SK-N-SH treated with all-trans-retinoic acid at 6 μM for 48 hours (cell line): ENCODE measurements at regions not wholly inside any gene's neighbourhood (a gene's known extent, or its start where the extent isn't known, plus 50 kb on each side); places are given as distances from the start of the nearest gene placed in this dataset.

Experiments
- ESRRG ChIP-seq: fragments of 250-450 bp; sonication (Bioruptor Pico); IDR thresholded peaks from 2 replicates; pipeline ENCODE4 v1.6.1; 2021; ENCODE audit warnings: mild to moderate bottlenecking
- OSR1 ChIP-seq: fragments of 250-450 bp; sonication (Bioruptor Pico); IDR thresholded peaks from 2 replicates; pipeline ENCODE4 v1.8.0; 2022; ENCODE audit warnings: moderate library complexity, mild to moderate bottlenecking, inconsistent platforms
- PATZ1 ChIP-seq: fragments of 250-450 bp; sonication (Bioruptor Pico); IDR thresholded peaks from 2 replicates; pipeline ENCODE4 v1.8.0; 2020; ENCODE audit warnings: mild to moderate bottlenecking, moderate library complexity, borderline replicate concordance
- PPARA ChIP-seq: fragments of 250-450 bp; sonication (Bioruptor Pico); IDR thresholded peaks from 2 replicates; pipeline ENCODE4 v1.5.0; 2020; ENCODE audit warnings: mild to moderate bottlenecking, borderline replicate concordance
- TSHZ2 ChIP-seq: fragments of 250-450 bp; sonication (Bioruptor Pico); IDR thresholded peaks from 2 replicates; pipeline ENCODE4 v1.5.0; 2020; ENCODE audit warnings: mild to moderate bottlenecking, moderate library complexity
- ZFP30 ChIP-seq: fragments of 450-650 bp; formaldehyde crosslinking; IDR thresholded peaks from 2 replicates; pipeline ENCODE4 v1.5.0; 2022; ENCODE audit warnings: mild to moderate bottlenecking, moderate library complexity
- TF ChIP-seq, protein P1 (sequence below): fragments of 250-450 bp; sonication (Bioruptor Pico); IDR thresholded peaks from 2 replicates; pipeline ENCODE4 v1.5.1; 2021; ENCODE audit warnings: mild to moderate bottlenecking, moderate library complexity
- TF ChIP-seq, protein P2 (sequence below): fragments of 250-450 bp; sonication (Bioruptor Pico); IDR thresholded peaks from 2 replicates; pipeline ENCODE4 v1.8.0; 2021; ENCODE audit warnings: low read depth, mild to moderate bottlenecking, moderate library complexity, borderline replicate concordance

DNA sequence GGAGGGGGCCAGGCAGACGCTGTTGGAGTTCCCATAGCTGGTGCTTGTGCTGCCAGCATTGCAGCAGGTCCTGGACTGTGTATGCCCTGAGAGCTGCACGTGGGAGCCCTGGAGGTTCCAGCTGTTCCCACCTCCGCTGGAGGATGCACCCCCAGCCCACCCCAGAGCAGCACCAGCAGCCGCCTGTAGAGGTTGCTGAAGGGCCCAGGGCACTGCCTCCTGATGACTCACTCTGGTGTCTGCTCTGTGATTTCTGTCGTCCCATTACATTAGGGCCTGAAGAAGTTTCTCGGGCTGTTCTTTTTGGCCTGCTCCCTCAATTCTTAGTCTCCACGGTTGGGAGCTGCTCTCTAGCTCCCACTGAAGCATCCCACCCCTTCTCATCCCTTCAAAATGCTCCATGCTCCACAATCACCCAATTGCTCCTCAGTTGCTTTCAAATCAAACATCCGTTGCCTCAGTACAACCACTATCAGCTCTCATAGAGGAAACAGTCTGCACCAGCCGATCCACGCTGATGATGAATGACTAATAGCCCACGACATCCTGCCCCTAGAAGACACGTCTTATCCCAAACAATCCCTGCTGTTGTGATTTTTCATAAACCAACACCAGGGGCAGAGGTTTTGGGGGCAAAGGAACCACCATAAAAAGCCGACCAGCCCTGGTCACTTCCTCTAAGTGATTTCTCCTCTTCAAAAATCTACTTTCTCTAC lies 65.2 kb upstream of the RNF152 start:
- TF ChIP-seq, protein P1, sequence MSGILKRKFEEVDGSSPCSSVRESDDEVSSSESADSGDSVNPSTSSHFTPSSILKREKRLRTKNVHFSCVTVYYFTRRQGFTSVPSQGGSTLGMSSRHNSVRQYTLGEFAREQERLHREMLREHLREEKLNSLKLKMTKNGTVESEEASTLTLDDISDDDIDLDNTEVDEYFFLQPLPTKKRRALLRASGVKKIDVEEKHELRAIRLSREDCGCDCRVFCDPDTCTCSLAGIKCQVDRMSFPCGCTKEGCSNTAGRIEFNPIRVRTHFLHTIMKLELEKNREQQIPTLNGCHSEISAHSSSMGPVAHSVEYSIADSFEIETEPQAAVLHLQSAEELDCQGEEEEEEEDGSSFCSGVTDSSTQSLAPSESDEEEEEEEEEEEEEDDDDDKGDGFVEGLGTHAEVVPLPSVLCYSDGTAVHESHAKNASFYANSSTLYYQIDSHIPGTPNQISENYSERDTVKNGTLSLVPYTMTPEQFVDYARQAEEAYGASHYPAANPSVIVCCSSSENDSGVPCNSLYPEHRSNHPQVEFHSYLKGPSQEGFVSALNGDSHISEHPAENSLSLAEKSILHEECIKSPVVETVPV (CRISPR knock-in tag), result no peak
- no peak for TF ChIP-seq ZFP30 (CRISPR knock-in tag)
- no peak for TF ChIP-seq TSHZ2
- TF ChIP-seq ESRRG, result no peak
- TF ChIP-seq PATZ1 (CRISPR knock-in tag), result no peak
- TF ChIP-seq, protein P2, sequence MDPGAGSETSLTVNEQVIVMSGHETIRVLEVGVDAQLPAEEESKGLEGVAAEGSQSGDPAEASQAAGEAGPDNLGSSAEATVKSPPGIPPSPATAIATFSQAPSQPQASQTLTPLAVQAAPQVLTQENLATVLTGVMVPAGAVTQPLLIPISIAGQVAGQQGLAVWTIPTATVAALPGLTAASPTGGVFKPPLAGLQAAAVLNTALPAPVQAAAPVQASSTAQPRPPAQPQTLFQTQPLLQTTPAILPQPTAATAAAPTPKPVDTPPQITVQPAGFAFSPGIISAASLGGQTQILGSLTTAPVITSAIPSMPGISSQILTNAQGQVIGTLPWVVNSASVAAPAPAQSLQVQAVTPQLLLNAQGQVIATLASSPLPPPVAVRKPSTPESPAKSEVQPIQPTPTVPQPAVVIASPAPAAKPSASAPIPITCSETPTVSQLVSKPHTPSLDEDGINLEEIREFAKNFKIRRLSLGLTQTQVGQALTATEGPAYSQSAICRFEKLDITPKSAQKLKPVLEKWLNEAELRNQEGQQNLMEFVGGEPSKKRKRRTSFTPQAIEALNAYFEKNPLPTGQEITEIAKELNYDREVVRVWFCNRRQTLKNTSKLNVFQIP (CRISPR knock-in tag), result no peak
- no peak for TF ChIP-seq OSR1 (CRISPR knock-in tag)
- TF ChIP-seq PPARA (CRISPR knock-in tag), result no peak
